Astrocyte of the cerebellum (primary cell): ENCODE measurements at regions not wholly inside any gene's neighbourhood (a gene's known extent, or its start where the extent isn't known, plus 50 kb on each side); places are given as distances from the start of the nearest gene placed in this dataset.
"Not testable (repeated sequence)": the region's sequence is repeated elsewhere in the genome, so short reads cannot be mapped to it uniquely, and the experiment has no call there.

Experiments
- DNase-seq: peaks from one replicate; pipeline ENCODE4 v3.0.0-alpha.2; 2011; ENCODE audit warnings: low read depth
- H3K4me3 ChIP-seq: 2 replicates; pipeline ENCODE4 v1.5.1; 2011; ENCODE audit warnings: mild to moderate bottlenecking, low read depth, low read length, moderate library complexity
- in situ Hi-C: cut with HindIII; loops from 2 replicates; pipeline ENCODE4 v1.10.0; 2017; ENCODE audit warnings: low sequenced_read_pairs
- TF ChIP-seq, protein P1 (sequence below): IDR thresholded peaks from 2 replicates; pipeline ENCODE4 v1.5.1; 2012; ENCODE audit warnings: low read length, low read depth, moderate library complexity, mild to moderate bottlenecking; ENCODE audit errors: missing control alignments

DNA sequence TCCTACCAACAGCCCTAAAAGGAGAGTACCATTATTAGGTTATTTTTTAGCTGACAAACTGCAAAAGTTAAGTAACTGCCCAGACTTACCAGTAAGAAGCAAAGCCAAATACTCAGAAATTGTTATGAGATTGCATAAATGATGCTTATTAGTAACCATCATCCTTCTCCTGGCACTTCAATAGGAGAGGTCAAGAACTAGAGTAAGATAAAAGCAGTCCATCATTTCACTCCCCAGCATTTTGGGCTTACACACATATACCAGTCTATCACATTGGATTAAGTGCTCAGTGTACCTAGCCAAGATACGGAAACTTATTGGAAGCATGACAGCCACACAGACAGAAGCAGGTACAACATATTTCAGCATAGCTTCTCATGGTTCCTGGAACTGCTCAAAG, 142.8 kb upstream of the EGR2 start:
- DNase-seq: no peak
- in situ Hi-C loops: no loop called here
- H3K4me3 ChIP-seq: no peak overlapping the region
- TF ChIP-seq, protein P1, sequence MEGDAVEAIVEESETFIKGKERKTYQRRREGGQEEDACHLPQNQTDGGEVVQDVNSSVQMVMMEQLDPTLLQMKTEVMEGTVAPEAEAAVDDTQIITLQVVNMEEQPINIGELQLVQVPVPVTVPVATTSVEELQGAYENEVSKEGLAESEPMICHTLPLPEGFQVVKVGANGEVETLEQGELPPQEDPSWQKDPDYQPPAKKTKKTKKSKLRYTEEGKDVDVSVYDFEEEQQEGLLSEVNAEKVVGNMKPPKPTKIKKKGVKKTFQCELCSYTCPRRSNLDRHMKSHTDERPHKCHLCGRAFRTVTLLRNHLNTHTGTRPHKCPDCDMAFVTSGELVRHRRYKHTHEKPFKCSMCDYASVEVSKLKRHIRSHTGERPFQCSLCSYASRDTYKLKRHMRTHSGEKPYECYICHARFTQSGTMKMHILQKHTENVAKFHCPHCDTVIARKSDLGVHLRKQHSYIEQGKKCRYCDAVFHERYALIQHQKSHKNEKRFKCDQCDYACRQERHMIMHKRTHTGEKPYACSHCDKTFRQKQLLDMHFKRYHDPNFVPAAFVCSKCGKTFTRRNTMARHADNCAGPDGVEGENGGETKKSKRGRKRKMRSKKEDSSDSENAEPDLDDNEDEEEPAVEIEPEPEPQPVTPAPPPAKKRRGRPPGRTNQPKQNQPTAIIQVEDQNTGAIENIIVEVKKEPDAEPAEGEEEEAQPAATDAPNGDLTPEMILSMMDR: no peak

DNA sequence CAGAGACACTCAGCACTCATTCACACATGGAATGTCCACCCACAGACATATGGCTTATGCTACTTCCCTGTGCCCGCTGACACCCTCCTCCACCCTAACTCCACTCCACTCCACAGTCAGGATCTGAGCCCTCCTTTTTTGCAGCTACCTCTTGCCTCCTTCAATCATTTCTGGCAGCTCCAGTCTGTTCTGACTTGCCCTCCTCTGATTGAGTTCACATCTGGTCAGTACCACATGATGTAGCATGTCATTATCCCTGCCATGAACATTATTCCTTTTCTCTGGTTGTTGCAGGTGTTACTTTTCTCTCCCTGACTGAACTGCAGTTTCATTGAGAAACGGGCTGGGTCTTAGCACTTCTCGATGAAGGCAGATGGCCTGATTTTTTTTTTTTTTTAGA, 130.1 kb upstream of the EGR2 start:
- no peak for DNase-seq
- TF ChIP-seq, protein P1: no peak
- in situ Hi-C loops: no loop called here
- no peak overlapping the region for H3K4me3 ChIP-seq

DNA sequence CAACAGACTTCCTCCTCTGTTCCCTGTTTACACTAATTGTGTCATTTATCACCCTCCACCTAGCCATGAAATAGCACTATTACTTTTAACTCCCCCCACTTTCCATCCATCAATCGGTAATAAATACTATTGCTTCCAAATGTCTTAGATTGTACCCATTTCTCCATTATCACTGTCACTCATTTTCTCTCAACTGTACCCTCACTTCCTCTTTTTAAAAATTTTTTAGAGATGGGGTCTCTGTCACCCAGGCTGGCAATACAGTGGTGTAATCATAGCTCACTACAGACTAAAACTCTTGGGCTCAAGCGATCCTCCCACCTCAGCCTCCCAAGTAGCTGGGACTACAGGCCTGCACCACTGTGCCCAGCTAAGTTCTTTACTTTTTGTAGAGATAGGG, 123.5 kb upstream of the EGR2 start:
- in situ Hi-C loops: no loop called here
- no peak overlapping the region for H3K4me3 ChIP-seq
- TF ChIP-seq, protein P1: no peak
- DNase-seq: no peak

DNA sequence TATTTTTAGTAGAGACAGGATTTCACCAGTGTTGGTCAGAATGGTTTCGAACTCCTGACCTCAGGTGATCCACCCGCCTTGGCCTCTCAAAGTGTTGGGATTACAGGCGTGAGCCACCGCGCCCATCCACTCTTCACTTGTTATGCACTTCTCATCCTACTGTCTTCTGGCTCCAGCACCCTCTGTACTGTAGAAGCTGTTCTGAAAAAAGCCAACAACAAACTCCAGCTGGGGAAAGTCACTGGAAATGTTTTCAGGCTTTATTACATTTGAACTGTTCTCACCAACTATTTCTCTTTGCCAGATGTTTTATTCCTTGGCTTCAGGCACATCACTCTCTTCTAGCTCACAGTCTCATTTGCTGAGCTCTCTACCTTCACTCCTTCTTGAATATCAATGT, 122.5 kb upstream of the EGR2 start:
- no peak for DNase-seq
- in situ Hi-C loops: no loop called here
- TF ChIP-seq, protein P1: no peak
- H3K4me3 ChIP-seq: no peak overlapping the region

DNA sequence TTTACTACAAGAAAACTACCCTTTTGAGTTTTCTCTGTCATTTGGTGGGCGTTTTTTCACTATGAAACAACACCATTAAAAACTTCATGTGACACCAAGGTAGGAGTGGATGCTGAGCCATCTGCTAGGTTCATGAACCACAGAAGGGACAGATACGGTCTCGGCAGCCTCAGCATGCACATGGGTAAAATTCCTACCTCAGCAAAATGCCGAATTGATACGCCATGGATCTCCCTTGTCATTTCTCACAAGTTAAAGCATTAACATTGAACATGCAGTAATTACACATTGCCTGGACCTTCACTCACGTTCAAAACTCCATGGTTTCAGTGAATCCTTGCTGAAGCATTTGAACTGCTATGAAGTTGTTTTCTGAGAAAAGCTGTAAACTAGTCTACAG, 121.5 kb upstream of the EGR2 start:
- TF ChIP-seq, protein P1: no peak
- no peak overlapping the region for H3K4me3 ChIP-seq
- in situ Hi-C loops: no loop called here
- DNase-seq: no peak

DNA sequence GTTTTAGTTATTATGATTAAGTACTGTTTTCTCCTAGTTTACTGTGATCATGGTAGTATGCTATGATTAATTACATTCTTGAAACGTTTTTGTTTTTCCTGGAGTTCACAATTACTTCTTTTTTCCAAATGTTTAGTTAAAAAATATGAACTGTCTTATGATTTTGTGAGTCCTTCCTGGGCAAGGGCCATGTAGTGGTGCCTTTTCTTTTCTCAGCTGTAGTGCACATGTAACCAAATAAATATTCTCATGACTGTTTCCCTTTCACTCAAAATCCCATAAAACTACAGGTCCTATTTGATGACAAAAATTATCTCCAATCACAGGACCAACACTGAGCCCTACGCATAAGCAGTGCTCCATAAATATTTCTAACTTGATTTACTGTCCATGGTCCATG, 118.9 kb upstream of the EGR2 start:
- TF ChIP-seq, protein P1: no peak
- no peak for DNase-seq
- in situ Hi-C loops: no loop called here
- H3K4me3 ChIP-seq: no peak overlapping the region

DNA sequence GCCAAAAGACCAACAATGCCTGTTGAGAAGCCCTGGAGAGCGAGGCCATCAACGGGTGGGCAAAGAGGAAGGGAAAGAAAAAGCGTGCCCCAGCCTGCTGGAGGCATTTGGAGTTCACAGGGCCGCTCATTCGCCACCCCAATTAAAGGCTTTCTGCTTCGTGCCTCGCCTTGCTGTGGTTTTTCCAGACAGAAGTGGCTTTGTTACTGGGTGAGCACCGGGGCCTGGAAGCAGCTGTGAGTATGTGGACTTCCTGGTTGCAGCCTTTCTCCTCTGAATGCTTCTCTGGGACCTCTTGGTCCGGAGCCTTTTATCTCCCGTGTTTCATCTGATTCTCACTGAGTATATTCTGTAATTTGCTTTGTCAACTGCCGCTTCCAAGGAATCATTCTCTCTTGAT, 118.1 kb upstream of the EGR2 start:
- H3K4me3 ChIP-seq: no peak overlapping the region
- in situ Hi-C loops: no loop called here
- DNase-seq: no peak
- TF ChIP-seq, protein P1: no peak

DNA sequence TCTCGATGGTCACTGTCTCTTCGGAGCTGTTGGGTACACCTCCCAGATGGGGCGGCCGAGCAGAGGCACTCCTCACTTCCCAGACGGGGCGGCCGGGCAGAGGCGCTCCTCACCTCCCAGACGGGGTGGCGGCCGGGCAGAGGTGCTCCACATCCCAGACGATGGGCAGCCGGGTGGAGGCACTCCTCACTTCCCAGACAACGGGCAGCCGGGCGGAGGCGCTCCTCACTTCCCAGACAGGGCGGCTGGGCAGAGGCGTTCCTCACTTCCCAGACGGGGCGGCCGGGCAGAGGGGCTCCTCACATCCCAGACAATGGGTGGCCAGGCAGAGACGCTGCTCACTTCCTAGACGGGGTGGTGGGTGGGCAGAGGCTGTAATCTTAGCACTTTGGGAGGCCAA, 112.6 kb upstream of the EGR2 start:
- H3K4me3 ChIP-seq, DNase-seq, in situ Hi-C loops: not testable (repeated sequence)
